Hematopoietic multipotent progenitor cell treated with erythropoietin and hydrocortisone succinate and interleukin-3 and kit ligand, for 6 days (in vitro differentiated cells): ENCODE measurements at regions not wholly inside any gene's neighbourhood (a gene's known extent, or its start where the extent isn't known, plus 50 kb on each side); places are given as distances from the start of the nearest gene placed in this dataset.
A peak's percentile ranks its signal among the peaks of the same experiment; 100 is the strongest.

Source experiments
- DNase-seq: peaks from one replicate; pipeline ENCODE4 v3.0.0-alpha.2; 2015

- DNase-seq = peak; percentile 83
Observed at GRCh38 chr2:71277536-71278103, 50.7 kb upstream of the PAIP2B start.

GRCh38 chr2:71277147-71277475 lies 50.2 kb upstream of the PAIP2B start:
- no peak for DNase-seq

- DNase-seq = peak; percentile 94
Observed at GRCh38 chr2:71276311-71277146, 49.6 kb upstream of the PAIP2B start.
